Nephron progenitor cell (in vitro differentiated cells): ENCODE measurements at regions not wholly inside any gene's neighbourhood (a gene's known extent, or its start where the extent isn't known, plus 50 kb on each side); places are given as distances from the start of the nearest gene placed in this dataset.

Source experiments
- DNase-seq: peaks from one replicate; pipeline ENCODE4 v3.0.0; 2021
- H3K27ac Mint-ChIP-seq: 2 replicates; pipeline ENCODE4 v1.8.0; 2021; ENCODE audit warnings: mild to moderate bottlenecking, moderate library complexity, mixed read lengths
- H3K27me3 Mint-ChIP-seq: 2 replicates; pipeline ENCODE4 v1.8.0; 2021; ENCODE audit warnings: mild to moderate bottlenecking, low read depth, mixed read lengths; ENCODE audit not compliant: poor library complexity
- H3K36me3 Mint-ChIP-seq: 2 replicates; pipeline ENCODE4 v1.8.0; 2021; ENCODE audit warnings: low read depth, mixed read lengths
- H3K4me1 Mint-ChIP-seq: 2 replicates; pipeline ENCODE4 v1.8.0; 2021; ENCODE audit warnings: mixed read lengths
- H3K4me3 Mint-ChIP-seq: 2 replicates; pipeline ENCODE4 v1.8.0; 2021; ENCODE audit warnings: mild to moderate bottlenecking, moderate library complexity, mixed read lengths
- H3K9me3 Mint-ChIP-seq: 2 replicates; pipeline ENCODE4 v1.8.0; 2021; ENCODE audit warnings: mild to moderate bottlenecking, moderate library complexity, mixed read lengths
- TF ChIP-seq, protein P1 (sequence below): fragments of 200-600 bp; sonication (generic); IDR thresholded peaks from 2 replicates; pipeline ENCODE4 v1.5.0; 2021; ENCODE audit warnings: antibody characterized with exemption

DNA sequence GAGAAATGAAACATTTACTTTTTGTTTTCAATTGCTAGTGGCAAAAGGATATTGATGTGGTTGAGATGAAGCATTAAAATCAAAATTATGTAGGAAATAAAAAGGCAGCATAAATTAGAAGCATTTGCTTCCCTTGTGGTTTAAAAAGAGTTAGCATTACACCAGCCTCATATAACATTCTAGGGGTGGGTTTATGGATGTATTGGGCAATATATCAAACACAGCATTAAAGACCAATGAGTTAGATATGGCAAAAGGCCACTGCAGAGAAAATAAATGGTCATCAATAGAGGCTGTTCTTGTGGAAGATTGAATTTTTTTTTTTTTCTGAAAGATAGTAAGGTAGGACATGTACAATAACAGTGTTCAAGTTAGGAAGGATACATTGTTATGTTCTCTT, 473.0 kb downstream of the TLR4 start:
- DNase-seq = no peak
- Mint-ChIP-seq H3K27ac (no peak overlapping the region), H3K4me3 (no peak overlapping the region)

GRCh38 chr9:118183576-118183975, 479.4 kb downstream of the TLR4 start:
- no peak overlapping the region for H3K27ac Mint-ChIP-seq
- no peaks in the 10 kb centered on the region for H3K4me1 Mint-ChIP-seq
- no peak overlapping the region for H3K4me3 Mint-ChIP-seq
- no peak for DNase-seq
- TF ChIP-seq, protein P1, sequence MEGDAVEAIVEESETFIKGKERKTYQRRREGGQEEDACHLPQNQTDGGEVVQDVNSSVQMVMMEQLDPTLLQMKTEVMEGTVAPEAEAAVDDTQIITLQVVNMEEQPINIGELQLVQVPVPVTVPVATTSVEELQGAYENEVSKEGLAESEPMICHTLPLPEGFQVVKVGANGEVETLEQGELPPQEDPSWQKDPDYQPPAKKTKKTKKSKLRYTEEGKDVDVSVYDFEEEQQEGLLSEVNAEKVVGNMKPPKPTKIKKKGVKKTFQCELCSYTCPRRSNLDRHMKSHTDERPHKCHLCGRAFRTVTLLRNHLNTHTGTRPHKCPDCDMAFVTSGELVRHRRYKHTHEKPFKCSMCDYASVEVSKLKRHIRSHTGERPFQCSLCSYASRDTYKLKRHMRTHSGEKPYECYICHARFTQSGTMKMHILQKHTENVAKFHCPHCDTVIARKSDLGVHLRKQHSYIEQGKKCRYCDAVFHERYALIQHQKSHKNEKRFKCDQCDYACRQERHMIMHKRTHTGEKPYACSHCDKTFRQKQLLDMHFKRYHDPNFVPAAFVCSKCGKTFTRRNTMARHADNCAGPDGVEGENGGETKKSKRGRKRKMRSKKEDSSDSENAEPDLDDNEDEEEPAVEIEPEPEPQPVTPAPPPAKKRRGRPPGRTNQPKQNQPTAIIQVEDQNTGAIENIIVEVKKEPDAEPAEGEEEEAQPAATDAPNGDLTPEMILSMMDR = no peak
- no peaks in the 10 kb centered on the region for H3K9me3 Mint-ChIP-seq
- H3K27me3 Mint-ChIP-seq = peaks cover 3% of the 10 kb centered on the region
- H3K36me3 Mint-ChIP-seq = no peaks in the 10 kb centered on the region

More for the DNA sequence above, 473.0 kb downstream of the TLR4 start:
- Mint-ChIP-seq H3K9me3 (no peaks in the 10 kb centered on the region), H3K36me3 (no peaks in the 10 kb centered on the region), H3K4me1 (no peaks in the 10 kb centered on the region), H3K27me3 (no peaks in the 10 kb centered on the region)
- TF ChIP-seq, protein P1 = no peak

DNA sequence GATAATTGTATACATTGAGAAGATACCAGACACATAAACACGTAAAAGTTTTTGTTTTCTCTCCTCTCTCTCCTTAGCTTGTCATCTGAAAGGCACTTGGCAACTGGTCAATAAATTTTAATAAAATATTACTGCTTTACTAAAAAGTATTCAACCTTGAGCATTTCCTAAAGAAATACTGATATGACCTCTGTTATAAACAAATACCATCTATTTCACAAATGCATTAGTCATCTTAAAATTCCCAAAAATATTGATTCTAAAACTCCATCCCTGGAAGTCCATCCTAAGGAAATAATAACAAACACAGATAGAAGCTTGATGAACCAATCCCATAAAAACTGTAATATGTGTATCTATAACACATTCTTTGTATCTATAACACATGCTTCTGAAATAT, 483.2 kb downstream of the TLR4 start:
- Mint-ChIP-seq H3K36me3 (no peaks in the 10 kb centered on the region), H3K4me1 (no peaks in the 10 kb centered on the region), H3K4me3 (no peak overlapping the region), H3K9me3 (no peaks in the 10 kb centered on the region), H3K27me3 (peaks cover 3% of the 10 kb centered on the region), H3K27ac (no peak overlapping the region)
- TF ChIP-seq, protein P1 = no peak
- DNase-seq = no peak

- H3K4me1 Mint-ChIP-seq = no peaks in the 10 kb centered on the region
- peaks cover 9% of the 10 kb centered on the region for H3K9me3 Mint-ChIP-seq
- TF ChIP-seq, protein P1 = no peak
Measured at GRCh38 chr9:118189615-118190014, 485.4 kb downstream of the TLR4 start.

GRCh38 chr9:118192807-118193206, 488.6 kb downstream of the TLR4 start:
- H3K4me1 Mint-ChIP-seq = no peaks in the 10 kb centered on the region
- TF ChIP-seq, protein P1 = no peak
- no peaks in the 10 kb centered on the region for H3K36me3 Mint-ChIP-seq
- H3K4me3 Mint-ChIP-seq = no peak overlapping the region
- DNase-seq = no peak
- peaks cover 20% of the 10 kb centered on the region for H3K9me3 Mint-ChIP-seq
- H3K27ac Mint-ChIP-seq = no peak overlapping the region
- no peaks in the 10 kb centered on the region for H3K27me3 Mint-ChIP-seq

More at GRCh38 chr9:118189615-118190014, 485.4 kb downstream of the TLR4 start:
- H3K36me3 Mint-ChIP-seq = no peaks in the 10 kb centered on the region
- no peak for DNase-seq
- no peak overlapping the region for H3K27ac Mint-ChIP-seq
- H3K27me3 Mint-ChIP-seq = peaks cover 3% of the 10 kb centered on the region
- H3K4me3 Mint-ChIP-seq = no peak overlapping the region

DNA sequence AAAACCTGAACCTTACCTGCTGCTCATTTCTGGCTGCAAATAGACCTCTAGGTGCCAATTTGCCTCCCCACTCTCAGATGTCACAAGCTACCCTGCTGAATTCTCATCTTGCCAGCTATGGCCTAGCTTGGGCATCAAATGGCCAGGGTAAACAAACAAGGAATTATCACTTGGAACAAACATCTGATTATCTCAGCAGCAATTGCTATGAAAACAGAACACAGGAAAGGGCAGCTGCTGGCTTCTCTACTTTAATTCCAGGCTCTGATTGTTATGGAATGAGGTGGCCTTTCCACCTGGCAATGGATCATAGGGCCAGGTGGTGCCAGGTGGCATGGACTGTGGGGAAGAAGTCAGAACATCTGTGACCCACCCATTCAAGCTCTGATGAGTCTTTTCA, 505.1 kb downstream of the TLR4 start:
- Mint-ChIP-seq H3K4me1 (no peaks in the 10 kb centered on the region), H3K36me3 (no peaks in the 10 kb centered on the region), H3K27me3 (peaks cover 24% of the 10 kb centered on the region), H3K9me3 (peaks cover 5% of the 10 kb centered on the region), H3K27ac (no peak overlapping the region), H3K4me3 (no peak overlapping the region)
- TF ChIP-seq, protein P1 = no peak
- DNase-seq = no peak
